ENCODE measurements at regions not wholly inside any gene's neighbourhood (a gene's known extent, or its start where the extent isn't known, plus 50 kb on each side); places are given as distances from the start of the nearest gene placed in this dataset.

DNA sequence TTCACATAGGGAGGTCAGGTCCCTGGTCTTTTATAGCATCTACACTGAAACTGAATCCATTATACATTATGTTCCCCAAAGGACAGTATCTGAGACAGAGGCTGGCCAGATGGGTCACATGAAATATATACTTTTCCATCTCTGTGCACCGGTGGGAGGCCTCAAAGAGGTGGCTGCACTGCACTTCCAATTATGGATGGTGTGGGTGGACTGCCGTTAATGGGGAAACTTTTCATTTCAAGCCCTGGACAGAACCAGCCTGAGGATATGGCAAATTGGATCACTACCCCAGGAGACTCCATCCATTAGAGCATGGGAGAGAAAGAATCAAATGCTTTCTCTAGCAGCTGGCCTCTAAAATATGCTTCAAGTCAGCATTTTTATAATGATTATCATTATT is 280.5 kb upstream of the OPRM1 start:
- TF ChIP-seq, protein P1, sequence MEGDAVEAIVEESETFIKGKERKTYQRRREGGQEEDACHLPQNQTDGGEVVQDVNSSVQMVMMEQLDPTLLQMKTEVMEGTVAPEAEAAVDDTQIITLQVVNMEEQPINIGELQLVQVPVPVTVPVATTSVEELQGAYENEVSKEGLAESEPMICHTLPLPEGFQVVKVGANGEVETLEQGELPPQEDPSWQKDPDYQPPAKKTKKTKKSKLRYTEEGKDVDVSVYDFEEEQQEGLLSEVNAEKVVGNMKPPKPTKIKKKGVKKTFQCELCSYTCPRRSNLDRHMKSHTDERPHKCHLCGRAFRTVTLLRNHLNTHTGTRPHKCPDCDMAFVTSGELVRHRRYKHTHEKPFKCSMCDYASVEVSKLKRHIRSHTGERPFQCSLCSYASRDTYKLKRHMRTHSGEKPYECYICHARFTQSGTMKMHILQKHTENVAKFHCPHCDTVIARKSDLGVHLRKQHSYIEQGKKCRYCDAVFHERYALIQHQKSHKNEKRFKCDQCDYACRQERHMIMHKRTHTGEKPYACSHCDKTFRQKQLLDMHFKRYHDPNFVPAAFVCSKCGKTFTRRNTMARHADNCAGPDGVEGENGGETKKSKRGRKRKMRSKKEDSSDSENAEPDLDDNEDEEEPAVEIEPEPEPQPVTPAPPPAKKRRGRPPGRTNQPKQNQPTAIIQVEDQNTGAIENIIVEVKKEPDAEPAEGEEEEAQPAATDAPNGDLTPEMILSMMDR (IDR thresholded peaks at IDR 0.05) = no peak
- no peak for TF ChIP-seq POLR2A (IDR thresholded peaks at IDR 0.05)
